Brain microvascular endothelial cell (primary cell): ENCODE measurements at regions not wholly inside any gene's neighbourhood (a gene's known extent, or its start where the extent isn't known, plus 50 kb on each side); places are given as distances from the start of the nearest gene placed in this dataset.

Experiments used
- DNase-seq: peaks from one replicate; pipeline ENCODE4 v3.0.0-alpha.2; 2020
- H3K27ac ChIP-seq: fragments of 250-450 bp; sonication (Bioruptor Pico); 2 replicates; pipeline ENCODE4 v1.5.1; 2020; ENCODE audit warnings: mild to moderate bottlenecking, moderate library complexity
- H3K27me3 ChIP-seq: fragments of 250-450 bp; sonication (Bioruptor Pico); replicated peaks from 2 replicates; pipeline ENCODE4 v1.5.1; 2020; ENCODE audit warnings: mild to moderate bottlenecking
- H3K36me3 ChIP-seq: fragments of 250-450 bp; sonication (Bioruptor Pico); replicated peaks from 2 replicates; pipeline ENCODE4 v1.5.1; 2020; ENCODE audit warnings: mild to moderate bottlenecking
- H3K4me3 ChIP-seq: 2 replicates; pipeline ENCODE4 v1.5.1; 2011; ENCODE audit warnings: low read depth, mild to moderate bottlenecking, control low read depth, low read length, moderate library complexity
- in situ Hi-C: cut with HindIII; loops from 2 replicates; pipeline ENCODE4 v1.10.0; 2017; ENCODE audit warnings: low sequenced_read_pairs, low pct_ligation_motif_present
- TF ChIP-seq, protein P1 (sequence below): IDR thresholded peaks from 2 replicates; pipeline ENCODE4 v1.5.1; 2011; ENCODE audit warnings: low read depth, mild to moderate bottlenecking, moderate library complexity, low read length, control low read depth, inconsistent platforms; ENCODE audit errors: missing control alignments

GRCh38 chr7:35468606-35469005 lies 214.7 kb upstream of the TBX20 start:
- in situ Hi-C loops: no loop called here
- H3K36me3 ChIP-seq: no peaks in the 10 kb centered on the region
- DNase-seq: no peak
- H3K27ac ChIP-seq: no peak overlapping the region
- no peaks in the 10 kb centered on the region for H3K27me3 ChIP-seq
- H3K4me3 ChIP-seq: no peak overlapping the region
- TF ChIP-seq, protein P1, sequence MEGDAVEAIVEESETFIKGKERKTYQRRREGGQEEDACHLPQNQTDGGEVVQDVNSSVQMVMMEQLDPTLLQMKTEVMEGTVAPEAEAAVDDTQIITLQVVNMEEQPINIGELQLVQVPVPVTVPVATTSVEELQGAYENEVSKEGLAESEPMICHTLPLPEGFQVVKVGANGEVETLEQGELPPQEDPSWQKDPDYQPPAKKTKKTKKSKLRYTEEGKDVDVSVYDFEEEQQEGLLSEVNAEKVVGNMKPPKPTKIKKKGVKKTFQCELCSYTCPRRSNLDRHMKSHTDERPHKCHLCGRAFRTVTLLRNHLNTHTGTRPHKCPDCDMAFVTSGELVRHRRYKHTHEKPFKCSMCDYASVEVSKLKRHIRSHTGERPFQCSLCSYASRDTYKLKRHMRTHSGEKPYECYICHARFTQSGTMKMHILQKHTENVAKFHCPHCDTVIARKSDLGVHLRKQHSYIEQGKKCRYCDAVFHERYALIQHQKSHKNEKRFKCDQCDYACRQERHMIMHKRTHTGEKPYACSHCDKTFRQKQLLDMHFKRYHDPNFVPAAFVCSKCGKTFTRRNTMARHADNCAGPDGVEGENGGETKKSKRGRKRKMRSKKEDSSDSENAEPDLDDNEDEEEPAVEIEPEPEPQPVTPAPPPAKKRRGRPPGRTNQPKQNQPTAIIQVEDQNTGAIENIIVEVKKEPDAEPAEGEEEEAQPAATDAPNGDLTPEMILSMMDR: no peak

- no peak overlapping the region for H3K4me3 ChIP-seq
- DNase-seq: no peak
- TF ChIP-seq, protein P1: no peak
- no peak overlapping the region for H3K27ac ChIP-seq
- H3K36me3 ChIP-seq: no peaks in the 10 kb centered on the region
- H3K27me3 ChIP-seq: no peaks in the 10 kb centered on the region
- in situ Hi-C loops: no loop called here
These were observed 213.6 kb upstream of the TBX20 start for GRCh38 chr7:35467456-35467978.

- in situ Hi-C loops: no loop called here
- DNase-seq: no peak
- H3K4me3 ChIP-seq: no peak overlapping the region
- no peak overlapping the region for H3K27ac ChIP-seq
- no peaks in the 10 kb centered on the region for H3K36me3 ChIP-seq
- TF ChIP-seq, protein P1: no peak
- H3K27me3 ChIP-seq: no peaks in the 10 kb centered on the region
These were observed 212.0 kb upstream of the TBX20 start for GRCh38 chr7:35465791-35466336.

- Histone ChIP-seq H3K36me3 (no peaks in the 10 kb centered on the region), H3K4me3 (no peak overlapping the region), H3K27ac (no peak overlapping the region), H3K27me3 (no peaks in the 10 kb centered on the region)
- no peak for DNase-seq
- in situ Hi-C loops: no loop called here
- TF ChIP-seq, protein P1: no peak
These were observed 209.9 kb upstream of the TBX20 start for GRCh38 chr7:35463751-35464150.

DNA sequence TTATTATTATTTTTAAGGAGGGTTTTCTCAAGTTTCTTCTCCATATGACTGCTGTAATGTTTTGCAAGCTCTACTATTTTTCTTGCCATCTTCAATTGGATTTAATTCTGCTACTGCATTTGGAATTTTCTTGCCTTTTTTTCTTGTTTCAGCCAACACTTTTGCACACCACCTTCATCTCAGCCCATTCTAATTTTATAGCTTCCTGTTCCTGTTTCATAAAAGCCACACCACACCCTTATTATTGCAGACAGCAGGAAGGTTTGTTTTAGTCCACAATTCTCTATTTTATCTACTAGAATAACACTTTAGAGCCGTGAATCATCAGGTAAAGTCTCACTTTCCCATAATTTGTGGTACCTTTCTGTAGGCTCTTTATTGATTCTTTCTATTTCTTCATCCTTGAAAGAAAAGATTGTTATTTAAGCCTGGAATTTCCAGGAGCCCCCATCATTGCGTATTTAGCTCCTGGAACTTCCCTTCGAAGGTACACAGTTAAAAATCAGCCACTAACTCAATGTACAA lies 209.3 kb upstream of the TBX20 start:
- Histone ChIP-seq H3K27ac (no peak overlapping the region), H3K36me3 (no peaks in the 10 kb centered on the region), H3K27me3 (no peaks in the 10 kb centered on the region), H3K4me3 (no peak overlapping the region)
- TF ChIP-seq, protein P1: no peak
- in situ Hi-C loops: no loop called here
- DNase-seq: no peak
